ENCODE measurements at regions not wholly inside any gene's neighbourhood (a gene's known extent, or its start where the extent isn't known, plus 50 kb on each side); places are given as distances from the start of the nearest gene placed in this dataset.

- TF ChIP-seq MAFK (IDR thresholded peaks at IDR 0.05; ENCODE audit: low read length): no peak
- TF ChIP-seq CHAMP1 (IDR thresholded peaks at IDR 0.05): no peak
- no peak for TF ChIP-seq HCFC1 (IDR thresholded peaks at IDR 0.05; ENCODE audit: low read depth, low read length)
- no peak for TF ChIP-seq NEUROD1 (IDR thresholded peaks at IDR 0.05; ENCODE audit: borderline replicate concordance, low read depth, low read length, partially characterized antibody)
- no peak for TF ChIP-seq CREB3 (tag; conservative IDR thresholded peaks at IDR 0.05; ENCODE audit: low read depth)
- no peak for TF ChIP-seq ZBTB11 (CRISPR knock-in tag; IDR thresholded peaks at IDR 0.05)
- no peak for TF ChIP-seq FOXM1 (IDR thresholded peaks at IDR 0.05; ENCODE audit: low read depth)
- no peak for TF ChIP-seq FOXM1 (CRISPR knock-in tag; IDR thresholded peaks at IDR 0.05; ENCODE audit: low read depth)
- TF ChIP-seq PHF21A (IDR thresholded peaks at IDR 0.05; ENCODE audit: borderline replicate concordance, low read depth): no peak
These were observed 1178.7 kb downstream of the SUCLG1 start for GRCh38 chr2:83280391-83280790.
